CD4-positive, alpha-beta T cell treated with Interleukin-4 for 1 hour (primary cell): ENCODE measurements at regions not wholly inside any gene's neighbourhood (a gene's known extent, or its start where the extent isn't known, plus 50 kb on each side); places are given as distances from the start of the nearest gene placed in this dataset.
"Not testable (repeated sequence)": the region's sequence is repeated elsewhere in the genome, so short reads cannot be mapped to it uniquely, and the experiment has no call there.

ENCODE experiments used
- DNase-seq, 2 donors: peaks; one replicate each; pipeline ENCODE4 v3.0.0-alpha.2; 2020 to 2022

GRCh38 chr12:19885093-19885812, 446.0 kb downstream of the AEBP2 start:
- no peak for DNase-seq

GRCh38 chr12:19886065-19886464, 446.8 kb downstream of the AEBP2 start:
- no peak for DNase-seq

DNA sequence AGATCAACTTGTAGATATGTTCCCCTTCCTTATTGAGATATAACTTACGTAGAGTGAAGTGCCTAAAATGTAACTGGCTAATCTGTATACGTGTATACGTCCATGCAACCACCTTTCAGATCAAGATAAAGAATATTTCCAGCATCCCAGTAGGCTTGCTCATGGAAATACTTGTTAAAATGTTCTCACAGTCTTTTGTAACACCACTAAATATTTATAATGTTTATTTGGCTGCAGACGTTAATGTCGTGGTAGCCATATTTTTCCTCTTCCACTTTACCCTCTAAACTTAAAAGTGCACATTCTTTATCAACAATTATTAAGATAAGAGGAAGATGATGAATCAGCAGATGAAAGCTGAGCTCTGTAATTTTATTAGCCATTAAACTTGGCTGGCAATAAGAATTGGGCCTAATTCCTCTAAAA, 447.4 kb downstream of the AEBP2 start:
- DNase-seq = no peak

GRCh38 chr12:19890024-19890423, 450.7 kb downstream of the AEBP2 start:
- DNase-seq = no peak

DNA sequence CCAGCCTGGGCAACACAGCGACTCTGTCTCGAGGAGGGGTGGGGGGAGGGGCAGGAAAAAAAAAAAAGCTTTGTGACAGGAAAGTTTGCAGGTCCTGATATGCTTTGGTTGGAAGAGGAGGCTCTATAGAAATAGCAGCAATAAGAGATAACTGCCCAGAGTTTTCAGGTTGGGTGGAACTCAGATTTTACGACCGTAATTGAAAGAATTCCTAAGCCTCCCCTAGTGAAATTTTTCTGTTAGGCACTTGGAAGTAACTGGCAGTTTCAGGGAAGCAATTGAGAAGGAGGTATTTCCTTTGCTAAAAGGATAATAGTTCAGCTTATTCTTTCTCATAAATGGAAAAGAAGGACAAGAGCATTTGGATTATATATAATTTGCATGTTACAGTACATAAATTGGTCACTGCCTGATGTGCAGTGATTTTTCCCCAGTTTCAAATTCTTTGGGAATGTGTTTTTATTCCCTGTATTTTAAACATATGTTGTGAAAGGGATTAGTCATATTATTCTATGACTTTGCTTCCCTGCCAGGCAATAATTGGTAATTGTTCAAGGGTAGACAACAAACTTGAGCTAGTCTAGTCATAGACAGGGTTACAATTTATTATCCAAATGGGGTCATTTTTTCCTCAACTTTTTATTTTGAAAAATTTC, 452.8 kb downstream of the AEBP2 start:
- DNase-seq = no peak

GRCh38 chr12:19893514-19893913, 454.2 kb downstream of the AEBP2 start:
- no peak for DNase-seq

- DNase-seq = no peak
These were observed 454.8 kb downstream of the AEBP2 start for GRCh38 chr12:19894050-19894449.

DNA sequence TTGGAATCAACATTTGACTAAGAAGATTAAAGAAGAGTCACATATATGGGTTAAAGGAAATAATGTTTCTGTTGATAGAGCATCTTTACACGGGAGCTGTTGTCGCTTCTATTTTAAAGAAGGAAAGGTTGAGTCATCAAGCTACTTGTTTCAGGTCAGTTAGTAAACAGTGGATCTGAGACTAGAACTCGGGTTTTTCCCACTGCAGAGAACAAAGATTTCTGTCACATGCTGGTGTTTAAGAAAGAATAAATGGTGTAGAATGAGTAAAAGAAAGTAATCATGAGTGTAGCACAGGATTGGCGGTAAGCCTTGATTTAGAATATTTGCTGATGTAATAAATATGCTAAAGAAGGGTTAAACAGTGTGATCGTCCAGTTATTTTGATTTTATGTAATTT, 455.5 kb downstream of the AEBP2 start:
- DNase-seq = no peak

GRCh38 chr12:19895246-19896020, 456.1 kb downstream of the AEBP2 start:
- no peak for DNase-seq

- no peak for DNase-seq
These were observed 456.7 kb downstream of the AEBP2 start for GRCh38 chr12:19896041-19896440.

GRCh38 chr12:19896534-19896933, 457.2 kb downstream of the AEBP2 start:
- DNase-seq = no peak

GRCh38 chr12:19897900-19898408, 458.7 kb downstream of the AEBP2 start:
- no peak for DNase-seq

DNA sequence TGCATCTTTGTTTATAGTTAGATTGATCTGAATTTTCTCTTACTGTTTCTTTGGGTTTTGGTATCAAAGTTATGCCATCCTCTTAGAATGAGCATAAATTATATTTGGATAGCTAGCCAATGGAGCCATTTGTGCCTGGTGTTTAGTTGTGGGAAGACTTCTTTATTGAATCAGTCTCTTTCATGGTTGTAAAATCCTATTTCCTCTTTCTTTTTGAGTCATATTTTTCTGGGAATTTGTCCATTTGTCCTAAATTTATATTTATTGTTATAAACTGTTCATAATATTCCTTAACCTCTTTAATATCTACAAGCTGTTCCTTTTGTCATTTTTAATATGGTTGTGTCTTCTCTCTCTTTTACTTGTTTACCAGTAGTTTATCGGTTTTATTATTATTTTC, 462.5 kb downstream of the AEBP2 start:
- DNase-seq = no peak

DNA sequence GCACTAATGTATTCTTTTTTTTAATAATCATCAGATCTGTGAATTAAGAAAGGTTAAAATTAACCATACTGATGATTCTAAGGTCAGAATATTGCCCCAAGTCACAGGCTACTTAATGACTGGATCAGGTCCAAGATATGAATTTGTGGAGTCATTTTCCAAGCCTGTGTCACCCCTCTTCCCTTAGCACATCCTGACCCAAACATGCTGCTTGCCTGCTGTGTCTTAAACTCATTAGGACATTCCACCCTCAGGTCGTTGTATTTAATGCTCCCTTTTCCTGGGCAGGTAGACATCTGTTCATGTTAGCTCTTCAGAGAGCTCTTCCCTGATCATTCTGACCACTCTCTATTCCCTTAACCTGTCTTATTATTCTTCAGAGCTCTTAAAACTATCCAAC, 463.5 kb upstream of the PDE3A start:
- no peak for DNase-seq

DNA sequence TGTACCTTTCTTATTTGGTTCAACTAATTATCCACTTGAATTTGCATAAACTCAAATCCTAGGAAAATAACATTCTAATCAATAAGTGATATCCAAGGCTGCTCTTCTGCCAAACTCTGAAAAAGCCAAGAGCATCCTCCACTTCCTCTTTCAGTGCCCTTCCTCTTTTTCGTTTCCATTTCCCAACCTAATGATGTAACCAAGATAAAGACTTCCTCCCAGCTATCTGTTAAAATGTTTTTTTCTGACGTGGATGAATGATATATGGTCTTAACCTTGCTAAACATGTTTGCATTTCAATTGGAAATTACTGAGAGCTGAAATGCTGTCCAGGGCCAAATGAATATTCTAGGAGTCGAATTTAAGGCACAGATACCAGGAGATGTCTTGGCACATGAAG, 459.5 kb upstream of the PDE3A start:
- DNase-seq = peak in 1 of 2 donors; percentile 10

GRCh38 chr12:19909418-19909817, 458.9 kb upstream of the PDE3A start:
- DNase-seq = no peak

GRCh38 chr12:19910681-19911080, 457.7 kb upstream of the PDE3A start:
- no peak for DNase-seq

- DNase-seq = no peak
These were observed 455.3 kb upstream of the PDE3A start for GRCh38 chr12:19912991-19913390.

GRCh38 chr12:19915392-19916195, 452.7 kb upstream of the PDE3A start:
- DNase-seq = no peak

DNA sequence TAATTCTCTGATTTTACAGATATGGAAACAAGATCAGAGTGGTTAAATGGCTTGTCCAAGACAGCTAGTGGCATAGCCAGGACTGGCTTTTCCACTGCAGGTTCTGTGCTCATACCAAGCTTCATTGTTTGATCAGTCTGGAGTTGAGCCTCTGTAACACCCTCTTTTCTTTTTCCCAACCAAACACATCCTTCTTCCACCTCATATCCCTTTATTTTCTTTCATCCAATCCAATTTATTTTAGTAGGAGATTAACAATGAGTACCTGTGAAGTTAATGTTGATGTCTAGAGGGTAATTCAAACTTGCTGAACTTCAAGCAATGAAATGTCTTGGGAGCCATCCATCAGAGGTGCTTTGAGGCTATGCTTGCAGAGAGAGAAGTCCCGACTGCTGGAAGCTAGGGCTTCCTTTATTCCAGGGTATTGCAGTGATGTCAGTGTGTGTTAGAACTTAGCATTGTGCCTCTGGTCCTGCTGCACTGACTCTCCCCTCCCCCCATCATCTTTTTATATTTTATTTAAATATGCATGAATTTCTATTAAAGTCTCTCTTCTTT, 452.1 kb upstream of the PDE3A start:
- no peak for DNase-seq

DNA sequence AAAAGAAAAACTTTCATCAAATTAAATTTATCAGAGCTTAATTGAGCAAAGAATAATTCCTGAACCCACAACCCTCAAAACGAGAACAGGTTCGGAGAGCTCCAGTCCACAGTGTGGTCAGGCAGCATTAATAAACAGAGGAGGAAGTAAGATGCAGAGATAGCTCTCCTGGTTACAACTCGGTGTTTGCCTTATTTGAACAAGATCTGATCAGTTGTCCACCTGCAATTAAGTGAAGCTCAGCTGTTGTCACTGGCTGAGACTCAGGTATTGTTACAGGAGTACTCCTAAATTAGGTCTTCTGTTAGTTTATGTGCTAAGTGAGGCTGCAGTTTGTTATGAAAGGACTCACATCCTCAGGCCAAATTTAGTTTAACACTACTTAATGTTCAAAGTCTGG, 451.4 kb upstream of the PDE3A start:
- no peak for DNase-seq

- DNase-seq = not testable (repeated sequence)
These were observed 446.6 kb upstream of the PDE3A start for GRCh38 chr12:19921716-19922115.

DNA sequence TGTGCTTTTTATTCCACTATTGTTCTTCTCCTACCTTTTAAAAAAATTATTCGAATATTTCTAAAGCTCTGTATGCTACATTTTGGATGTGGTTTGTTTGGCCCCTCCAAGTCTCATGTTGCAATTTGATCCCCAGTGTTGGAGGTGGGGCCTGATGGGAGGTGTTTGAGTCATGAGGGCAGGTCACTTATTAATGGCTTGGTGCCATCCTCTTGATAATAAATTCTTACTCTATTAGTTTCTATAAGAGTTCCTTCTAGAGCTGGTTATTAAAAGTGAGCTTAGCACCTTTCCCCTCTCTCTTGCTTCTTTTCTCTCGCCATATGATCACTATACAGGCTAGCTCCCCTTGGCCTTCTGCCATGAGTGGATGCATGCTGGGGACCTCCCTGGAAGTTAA, 445.6 kb upstream of the PDE3A start:
- no peak for DNase-seq
